ENCODE measurements at regions not wholly inside any gene's neighbourhood (a gene's known extent, or its start where the extent isn't known, plus 50 kb on each side); places are given as distances from the start of the nearest gene placed in this dataset.

- no peak for DNase-seq
Measured at GRCh38 chr4:181507938-181508337, 735.3 kb upstream of the TENM3 start.

GRCh38 chr4:181508601-181509000 is 734.6 kb upstream of the TENM3 start:
- DNase-seq = no peak

- no peak for DNase-seq
Measured at GRCh38 chr4:181509073-181509472, 734.1 kb upstream of the TENM3 start.

- DNase-seq = no peak
Measured at GRCh38 chr4:181517491-181517890, 725.7 kb upstream of the TENM3 start.

- DNase-seq = no peak
Measured at GRCh38 chr4:181520790-181521189, 722.4 kb upstream of the TENM3 start.

- no peak for DNase-seq
Measured at GRCh38 chr4:181523973-181524372, 719.2 kb upstream of the TENM3 start.

- DNase-seq = no peak
Measured at GRCh38 chr4:181524499-181524898, 718.7 kb upstream of the TENM3 start.

GRCh38 chr4:181525634-181526033 is 717.6 kb upstream of the TENM3 start:
- no peak for DNase-seq

- DNase-seq = no peak
Measured at GRCh38 chr4:181528570-181529184, 714.5 kb upstream of the TENM3 start.

GRCh38 chr4:181529537-181529936 is 713.7 kb upstream of the TENM3 start:
- DNase-seq = no peak

- no peak for DNase-seq
Measured at GRCh38 chr4:181536196-181536746, 706.9 kb upstream of the TENM3 start.

- DNase-seq = no peak
Measured at GRCh38 chr4:181536811-181537434, 706.3 kb upstream of the TENM3 start.

- no peak for DNase-seq
Measured at GRCh38 chr4:181538431-181538830, 704.8 kb upstream of the TENM3 start.

GRCh38 chr4:181541396-181541795 is 701.8 kb upstream of the TENM3 start:
- DNase-seq = no peak

- DNase-seq = no peak
Measured at GRCh38 chr4:181548873-181549575, 694.2 kb upstream of the TENM3 start.

- DNase-seq = no peak
Measured at GRCh38 chr4:181549576-181550188, 693.5 kb upstream of the TENM3 start.

- no peak for DNase-seq
Measured at GRCh38 chr4:181550381-181550780, 692.8 kb upstream of the TENM3 start.

- DNase-seq = no peak
Measured at GRCh38 chr4:181559637-181560036, 683.6 kb upstream of the TENM3 start.

GRCh38 chr4:181562399-181562798 is 680.8 kb upstream of the TENM3 start:
- no peak for DNase-seq

GRCh38 chr4:181564625-181565024 is 678.6 kb upstream of the TENM3 start:
- no peak for DNase-seq

GRCh38 chr4:181566490-181566889 is 676.7 kb upstream of the TENM3 start:
- no peak for DNase-seq

GRCh38 chr4:181569553-181569952 is 673.6 kb upstream of the TENM3 start:
- no peak for DNase-seq

- no peak for DNase-seq
Measured at GRCh38 chr4:181578911-181579310, 664.3 kb upstream of the TENM3 start.

GRCh38 chr4:181579486-181579885 is 663.7 kb upstream of the TENM3 start:
- no peak for DNase-seq
